Astrocyte of the spinal cord (primary cell): ENCODE measurements at regions not wholly inside any gene's neighbourhood (a gene's known extent, or its start where the extent isn't known, plus 50 kb on each side); places are given as distances from the start of the nearest gene placed in this dataset.

Experiments
- DNase-seq: peaks from one replicate; pipeline ENCODE4 v3.0.0; 2011; ENCODE audit warnings: low read depth, low spot score
- H3K4me3 ChIP-seq: 2 replicates; pipeline ENCODE4 v1.5.1; 2011; ENCODE audit warnings: low read depth, mild to moderate bottlenecking, low read length, moderate library complexity
- in situ Hi-C: cut with HindIII; loops from 2 replicates; pipeline ENCODE4 v1.10.0; 2017; ENCODE audit warnings: low sequenced_read_pairs
- TF ChIP-seq, protein P1 (sequence below): IDR thresholded peaks from 2 replicates; pipeline ENCODE4 v1.5.1; 2012; ENCODE audit warnings: low read depth, mild to moderate bottlenecking, low read length, inconsistent platforms

DNA sequence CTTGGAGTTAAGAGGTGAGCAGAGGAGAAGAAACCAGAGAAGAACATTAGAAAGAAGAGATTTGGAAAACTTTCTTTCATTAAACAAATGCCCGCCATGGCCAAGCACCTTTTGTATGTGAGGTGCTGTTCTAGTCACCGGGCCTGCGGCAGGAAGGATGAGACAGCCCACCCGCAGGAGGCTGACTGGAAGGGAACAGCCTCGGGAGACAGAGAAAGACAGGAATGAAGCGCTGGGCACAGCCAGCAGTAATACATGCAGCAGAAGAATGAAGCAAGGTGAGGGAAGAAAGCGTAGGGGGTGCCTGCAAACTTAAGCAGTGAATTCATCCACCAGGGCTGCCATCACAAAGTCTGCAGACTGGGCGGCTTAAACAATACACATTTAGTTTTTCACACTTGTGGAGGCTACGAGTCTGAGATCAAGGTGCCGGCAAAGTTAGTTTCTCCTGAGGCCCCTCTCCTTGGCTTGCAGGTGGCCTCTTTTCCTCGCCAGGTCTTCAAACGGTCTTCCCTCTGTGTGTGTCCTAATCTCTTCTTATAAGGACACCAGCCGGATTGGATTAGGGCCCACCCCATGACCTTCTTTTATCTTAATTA is 188.1 kb downstream of the PSMG1 start:
- TF ChIP-seq, protein P1, sequence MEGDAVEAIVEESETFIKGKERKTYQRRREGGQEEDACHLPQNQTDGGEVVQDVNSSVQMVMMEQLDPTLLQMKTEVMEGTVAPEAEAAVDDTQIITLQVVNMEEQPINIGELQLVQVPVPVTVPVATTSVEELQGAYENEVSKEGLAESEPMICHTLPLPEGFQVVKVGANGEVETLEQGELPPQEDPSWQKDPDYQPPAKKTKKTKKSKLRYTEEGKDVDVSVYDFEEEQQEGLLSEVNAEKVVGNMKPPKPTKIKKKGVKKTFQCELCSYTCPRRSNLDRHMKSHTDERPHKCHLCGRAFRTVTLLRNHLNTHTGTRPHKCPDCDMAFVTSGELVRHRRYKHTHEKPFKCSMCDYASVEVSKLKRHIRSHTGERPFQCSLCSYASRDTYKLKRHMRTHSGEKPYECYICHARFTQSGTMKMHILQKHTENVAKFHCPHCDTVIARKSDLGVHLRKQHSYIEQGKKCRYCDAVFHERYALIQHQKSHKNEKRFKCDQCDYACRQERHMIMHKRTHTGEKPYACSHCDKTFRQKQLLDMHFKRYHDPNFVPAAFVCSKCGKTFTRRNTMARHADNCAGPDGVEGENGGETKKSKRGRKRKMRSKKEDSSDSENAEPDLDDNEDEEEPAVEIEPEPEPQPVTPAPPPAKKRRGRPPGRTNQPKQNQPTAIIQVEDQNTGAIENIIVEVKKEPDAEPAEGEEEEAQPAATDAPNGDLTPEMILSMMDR = no peak
- H3K4me3 ChIP-seq = no peak overlapping the region
- in situ Hi-C loops = no loop called here
- DNase-seq = no peak

DNA sequence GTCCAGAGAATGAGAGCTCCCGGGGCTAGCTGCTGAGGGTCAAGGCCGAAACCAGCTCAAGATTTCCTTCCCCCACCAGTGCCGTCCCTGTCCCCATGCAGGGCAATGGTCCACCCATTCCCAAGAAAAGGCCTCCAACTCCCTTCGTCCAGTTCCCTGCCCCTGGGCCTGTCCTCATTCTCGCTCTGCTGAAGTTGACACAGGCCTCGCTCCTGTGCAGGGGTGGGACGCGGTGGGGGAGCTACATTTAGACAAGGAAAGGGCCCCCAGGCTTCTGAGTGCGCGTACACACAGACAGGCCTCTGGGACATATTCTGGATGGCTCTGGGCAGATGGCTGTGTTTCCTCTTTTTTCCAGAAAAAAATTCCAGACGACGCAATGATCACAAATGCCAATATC is 188.3 kb downstream of the ETS2 start:
- no peak for DNase-seq
- H3K4me3 ChIP-seq = no peak overlapping the region
- TF ChIP-seq, protein P1 = no peak
- in situ Hi-C loops = no loop called here

DNA sequence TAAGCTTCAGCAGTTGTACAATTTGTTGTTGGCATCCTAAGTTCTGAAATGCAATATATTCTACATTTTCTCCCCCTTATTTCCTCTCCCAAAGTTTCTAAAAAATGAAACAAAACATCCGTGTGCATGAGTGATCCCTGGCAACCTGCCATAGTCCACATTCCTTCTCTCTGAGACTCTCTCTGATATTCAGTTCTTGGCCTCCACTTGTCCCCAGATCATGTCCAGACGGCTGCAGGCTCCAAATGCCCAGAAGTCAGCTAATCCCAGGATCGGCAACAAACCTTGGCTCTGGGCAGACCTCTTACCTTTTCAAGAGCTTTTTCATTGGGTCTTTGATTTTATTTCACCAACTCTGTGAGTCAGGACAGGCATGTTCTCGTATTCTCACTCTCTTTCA is 187.8 kb downstream of the ETS2 start:
- TF ChIP-seq, protein P1 = no peak
- no peak overlapping the region for H3K4me3 ChIP-seq
- DNase-seq = peak; percentile 86
- in situ Hi-C loops = no loop called here

DNA sequence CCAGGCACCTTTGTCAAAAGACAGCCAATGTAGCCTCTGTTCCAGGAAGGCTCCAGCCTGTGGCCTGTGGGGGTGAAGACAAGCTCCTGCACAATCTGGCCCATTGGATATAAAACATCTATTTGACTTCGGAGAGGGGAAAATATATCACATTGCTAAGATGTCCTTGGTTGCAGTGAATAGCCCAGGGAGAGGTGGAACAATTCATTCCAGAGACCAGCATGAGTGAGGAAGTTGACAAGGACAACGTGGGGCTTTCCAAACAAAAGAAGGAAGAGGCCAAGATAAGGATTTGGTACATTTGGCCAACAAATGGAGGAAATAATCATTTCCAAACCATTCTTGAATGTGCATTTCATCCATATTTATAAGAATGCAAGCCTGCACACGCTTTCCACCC is 187.0 kb downstream of the ETS2 start:
- in situ Hi-C loops = no loop called here
- TF ChIP-seq, protein P1 = no peak
- DNase-seq = no peak
- H3K4me3 ChIP-seq = no peak overlapping the region

DNA sequence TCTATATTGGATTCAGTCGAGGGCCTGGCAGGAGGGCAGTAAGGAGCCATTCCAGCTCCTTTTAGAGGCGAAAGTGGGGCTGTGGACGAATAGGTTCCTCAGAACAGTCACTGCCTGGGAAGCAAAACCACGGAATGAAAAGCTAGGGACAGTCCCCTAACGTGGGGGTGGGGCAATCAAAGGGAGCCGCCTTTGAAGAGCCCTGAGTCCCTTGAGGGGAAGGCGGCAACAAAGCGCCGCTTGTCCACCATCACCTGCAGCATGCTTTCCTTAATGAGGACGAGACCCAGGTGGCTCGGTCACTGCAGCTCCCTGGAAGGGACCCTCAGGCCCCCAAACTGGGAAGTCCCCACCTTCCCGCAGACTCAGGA is 184.7 kb downstream of the ETS2 start:
- DNase-seq = no peak
- H3K4me3 ChIP-seq = no peak overlapping the region
- in situ Hi-C loops = no loop called here
- TF ChIP-seq, protein P1 = no peak

DNA sequence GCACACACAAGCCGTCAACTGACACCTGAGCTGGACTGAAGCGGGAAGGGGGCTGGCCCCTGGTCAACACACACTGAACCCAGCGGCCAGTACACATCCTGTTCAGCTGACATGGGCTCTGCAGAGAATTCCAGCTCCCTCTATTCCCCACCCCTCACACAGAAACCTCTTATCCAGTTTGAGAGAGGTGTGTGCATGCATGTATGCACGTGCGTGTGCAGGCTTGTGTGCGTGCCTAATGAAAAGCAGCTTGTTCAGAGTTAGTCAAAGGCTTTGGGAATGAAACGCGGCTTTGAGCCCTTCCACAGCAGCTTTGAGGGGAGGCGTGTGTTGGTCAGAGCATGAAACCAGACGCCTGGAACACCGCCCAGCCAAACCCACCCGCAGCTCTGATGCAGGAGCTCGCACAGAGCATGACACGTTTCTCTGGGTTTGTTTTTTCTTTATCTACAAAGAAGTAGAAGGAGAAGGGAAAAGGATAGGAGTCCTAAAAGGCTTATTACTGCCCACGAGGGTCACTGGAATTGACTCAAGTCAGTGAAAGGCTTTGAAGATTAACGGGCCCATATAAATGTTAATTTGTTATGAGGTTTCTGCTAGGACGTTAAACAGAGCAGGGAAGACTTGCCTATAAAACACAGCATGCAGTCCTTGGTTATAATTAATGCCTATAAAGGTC is 184.2 kb downstream of the ETS2 start:
- in situ Hi-C loops = no loop called here
- no peak overlapping the region for H3K4me3 ChIP-seq
- peak; percentile 95 for DNase-seq
- TF ChIP-seq, protein P1 = no peak
